Astrocyte of the spinal cord (primary cell): ENCODE measurements at regions not wholly inside any gene's neighbourhood (a gene's known extent, or its start where the extent isn't known, plus 50 kb on each side); places are given as distances from the start of the nearest gene placed in this dataset.
"Not testable (repeated sequence)": the region's sequence is repeated elsewhere in the genome, so short reads cannot be mapped to it uniquely, and the experiment has no call there.

Source experiments
- DNase-seq: peaks from one replicate; pipeline ENCODE4 v3.0.0; 2011; ENCODE audit warnings: low read depth, low spot score
- H3K4me3 ChIP-seq: 2 replicates; pipeline ENCODE4 v1.5.1; 2011; ENCODE audit warnings: low read depth, mild to moderate bottlenecking, low read length, moderate library complexity
- in situ Hi-C: cut with HindIII; loops from 2 replicates; pipeline ENCODE4 v1.10.0; 2017; ENCODE audit warnings: low sequenced_read_pairs
- TF ChIP-seq, protein P1 (sequence below): IDR thresholded peaks from 2 replicates; pipeline ENCODE4 v1.5.1; 2012; ENCODE audit warnings: low read depth, mild to moderate bottlenecking, low read length, inconsistent platforms

GRCh38 chr21:17709266-17709611, 96.5 kb upstream of the BTG3 start:
- DNase-seq = no peak
- in situ Hi-C loops = no loop called here
- TF ChIP-seq, protein P1, sequence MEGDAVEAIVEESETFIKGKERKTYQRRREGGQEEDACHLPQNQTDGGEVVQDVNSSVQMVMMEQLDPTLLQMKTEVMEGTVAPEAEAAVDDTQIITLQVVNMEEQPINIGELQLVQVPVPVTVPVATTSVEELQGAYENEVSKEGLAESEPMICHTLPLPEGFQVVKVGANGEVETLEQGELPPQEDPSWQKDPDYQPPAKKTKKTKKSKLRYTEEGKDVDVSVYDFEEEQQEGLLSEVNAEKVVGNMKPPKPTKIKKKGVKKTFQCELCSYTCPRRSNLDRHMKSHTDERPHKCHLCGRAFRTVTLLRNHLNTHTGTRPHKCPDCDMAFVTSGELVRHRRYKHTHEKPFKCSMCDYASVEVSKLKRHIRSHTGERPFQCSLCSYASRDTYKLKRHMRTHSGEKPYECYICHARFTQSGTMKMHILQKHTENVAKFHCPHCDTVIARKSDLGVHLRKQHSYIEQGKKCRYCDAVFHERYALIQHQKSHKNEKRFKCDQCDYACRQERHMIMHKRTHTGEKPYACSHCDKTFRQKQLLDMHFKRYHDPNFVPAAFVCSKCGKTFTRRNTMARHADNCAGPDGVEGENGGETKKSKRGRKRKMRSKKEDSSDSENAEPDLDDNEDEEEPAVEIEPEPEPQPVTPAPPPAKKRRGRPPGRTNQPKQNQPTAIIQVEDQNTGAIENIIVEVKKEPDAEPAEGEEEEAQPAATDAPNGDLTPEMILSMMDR = no peak
- no peak overlapping the region for H3K4me3 ChIP-seq

- TF ChIP-seq, protein P1 = no peak
- H3K4me3 ChIP-seq = no peak overlapping the region
- in situ Hi-C loops = no loop called here
- no peak for DNase-seq
These were observed 96.0 kb upstream of the BTG3 start for GRCh38 chr21:17708522-17709265.

DNA sequence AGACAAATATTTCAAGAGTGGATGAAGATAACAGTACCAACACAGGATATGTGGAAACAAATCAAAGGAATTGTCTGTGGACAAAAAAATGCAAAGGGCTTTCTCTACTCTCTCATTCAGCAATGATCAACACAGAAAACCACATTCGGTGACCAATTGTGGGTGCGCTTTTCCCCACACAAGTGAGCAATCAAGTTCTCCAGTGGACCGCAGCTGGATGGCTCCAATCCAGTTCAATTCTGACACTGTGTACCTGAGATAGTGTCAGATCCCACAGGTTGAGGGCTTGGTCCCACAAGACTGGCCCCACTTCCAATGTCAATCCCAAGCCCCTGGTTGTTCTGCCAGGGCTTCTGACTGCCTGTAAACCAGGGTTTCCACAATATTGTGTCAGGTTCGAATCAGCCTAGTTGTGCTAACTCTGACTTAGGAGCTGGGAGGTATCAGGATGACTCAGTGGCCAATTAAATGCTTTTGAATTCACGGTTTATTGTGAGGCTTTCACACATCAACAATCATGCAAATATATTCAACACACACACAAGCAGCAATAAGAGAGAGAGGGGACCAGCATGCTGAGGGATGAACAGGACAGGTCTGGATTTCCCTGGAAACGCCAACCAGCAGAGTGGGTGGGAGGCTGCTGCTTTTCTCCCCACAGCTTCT, 87.0 kb upstream of the BTG3 start:
- in situ Hi-C loops = no loop called here
- DNase-seq = no peak
- TF ChIP-seq, protein P1 = no peak
- H3K4me3 ChIP-seq = no peak overlapping the region

GRCh38 chr21:17697473-17697872, 84.8 kb upstream of the BTG3 start:
- TF ChIP-seq, protein P1 = no peak
- H3K4me3 ChIP-seq = no peak overlapping the region
- in situ Hi-C loops = no loop called here
- DNase-seq = no peak

GRCh38 chr21:17694416-17694815, 81.7 kb upstream of the BTG3 start:
- in situ Hi-C loops = not testable (repeated sequence)

DNA sequence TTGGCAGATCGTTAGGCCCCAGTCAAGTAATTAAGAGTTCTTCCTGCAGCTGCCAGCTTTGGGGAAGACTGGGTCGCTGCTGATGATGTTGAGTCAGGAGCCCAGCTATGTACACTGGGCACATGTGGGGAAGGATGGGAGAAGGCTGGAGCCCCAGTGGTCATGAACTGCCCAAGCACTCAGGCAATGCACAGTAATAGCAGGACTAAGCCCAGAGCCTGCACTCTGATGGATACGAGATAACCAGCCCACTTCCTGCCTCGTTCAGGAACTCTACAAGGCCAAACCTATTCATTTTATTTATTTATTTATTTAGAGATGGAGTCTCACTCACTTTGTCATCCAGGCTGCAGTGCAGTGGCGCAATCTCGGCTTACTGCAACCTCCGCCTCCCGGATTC, 81.1 kb upstream of the BTG3 start:
- no peak for DNase-seq
- in situ Hi-C loops = no loop called here

More at GRCh38 chr21:17694416-17694815, 81.7 kb upstream of the BTG3 start:
- not testable (repeated sequence) for DNase-seq, H3K4me3 ChIP-seq

GRCh38 chr21:17690078-17690494, 77.4 kb upstream of the BTG3 start:
- no peak overlapping the region for H3K4me3 ChIP-seq
- in situ Hi-C loops = no loop called here
- TF ChIP-seq, protein P1 = no peak
- DNase-seq = no peak

More for the DNA sequence above, 81.1 kb upstream of the BTG3 start:
- H3K4me3 ChIP-seq = no peak overlapping the region
- TF ChIP-seq, protein P1 = no peak
